WTC11 (cell line): ENCODE measurements at regions not wholly inside any gene's neighbourhood (a gene's known extent, or its start where the extent isn't known, plus 50 kb on each side); places are given as distances from the start of the nearest gene placed in this dataset.

Experiments used
- ATAC-seq: fragments of 200-7000 bp; cut with Tn5 transposase; 2 replicates; pipeline ENCODE4 v1.10.0; 2021; ENCODE audit warnings: mild to moderate bottlenecking, moderate library complexity
- CTCF ChIA-PET: fragments of 300-600 bp; sonication (Branson Sonifier 250); formaldehyde crosslinking; loops from one replicate; lab custom pipeline; 2021; ENCODE audit warnings: antibody characterized with exemption; lab: Charles Lee
- POLR2A ChIA-PET: fragments of 350-600 bp; sonication (Branson Sonifier 250); formaldehyde crosslinking; loops from one replicate; lab custom pipeline; 2021; ENCODE audit warnings: antibody characterized with exemption; lab: Charles Lee
- DNase-seq: peaks from one replicate; pipeline ENCODE4 v3.0.0; 2021; ENCODE audit warnings: low spot score
- H3K27ac Mint-ChIP-seq: 2 replicates; pipeline ENCODE4 v1.8.0; 2021; ENCODE audit warnings: mixed read lengths
- H3K27me3 Mint-ChIP-seq: 2 replicates; pipeline ENCODE4 v1.8.0; 2021; ENCODE audit warnings: low read depth, mild to moderate bottlenecking, moderate library complexity, mixed read lengths
- H3K36me3 Mint-ChIP-seq: 2 replicates; pipeline ENCODE4 v1.8.0; 2021; ENCODE audit warnings: mixed read lengths
- H3K4me1 Mint-ChIP-seq: 2 replicates; pipeline ENCODE4 v1.8.0; 2022; ENCODE audit warnings: mixed read lengths
- H3K4me3 Mint-ChIP-seq: 2 replicates; pipeline ENCODE4 v1.8.0; 2021; ENCODE audit warnings: mild to moderate bottlenecking, moderate library complexity, mixed read lengths
- H3K9me3 Mint-ChIP-seq: 2 replicates; pipeline ENCODE4 v1.8.0; 2021; ENCODE audit warnings: mixed read lengths
- AFF4 ChIP-seq: sonication (generic); formaldehyde crosslinking; IDR thresholded peaks from 2 replicates; pipeline ENCODE4 v1.8.1; 2023; ENCODE audit warnings: mild to moderate bottlenecking, missing genetic modification reagents, borderline replicate concordance
- CBFB ChIP-seq: sonication (generic); formaldehyde crosslinking; IDR thresholded peaks from 2 replicates; pipeline ENCODE4 v1.8.1; 2022; ENCODE audit warnings: mild to moderate bottlenecking, low read depth, missing genetic modification reagents
- E2F1 ChIP-seq: sonication (generic); formaldehyde crosslinking; IDR thresholded peaks from 2 replicates; pipeline ENCODE4 v1.8.0; 2022; ENCODE audit warnings: mild to moderate bottlenecking, missing genetic modification reagents
- E2F4 ChIP-seq: sonication (generic); formaldehyde crosslinking; IDR thresholded peaks from 2 replicates; pipeline ENCODE4 v1.8.1; 2022; ENCODE audit warnings: low read depth, mild to moderate bottlenecking, moderate library complexity, missing genetic modification reagents, borderline replicate concordance
- IRF2 ChIP-seq: sonication (generic); formaldehyde crosslinking; IDR thresholded peaks from 2 replicates; pipeline ENCODE4 v1.8.0; 2022; ENCODE audit warnings: low read depth, missing genetic modification reagents, borderline replicate concordance
- JUN ChIP-seq: sonication (generic); formaldehyde crosslinking; IDR thresholded peaks from 2 replicates; pipeline ENCODE4 v1.8.0; 2023; ENCODE audit warnings: mild to moderate bottlenecking, missing genetic modification reagents
- MLX ChIP-seq: sonication (generic); formaldehyde crosslinking; IDR thresholded peaks from 2 replicates; pipeline ENCODE4 v1.8.1; 2023; ENCODE audit warnings: mild to moderate bottlenecking, missing genetic modification reagents, moderate library complexity
- MYBL2 ChIP-seq: sonication (generic); formaldehyde crosslinking; IDR thresholded peaks from 2 replicates; pipeline ENCODE4 v1.8.1; 2023; ENCODE audit warnings: mild to moderate bottlenecking, moderate library complexity, missing genetic modification reagents
- NFATC4 ChIP-seq: fragments of 250-450 bp; sonication (Bioruptor Pico); IDR thresholded peaks from 2 replicates; pipeline ENCODE4 v1.9.0; 2021; ENCODE audit warnings: mild to moderate bottlenecking
- OVOL2 ChIP-seq: fragments of 250-450 bp; sonication (Bioruptor Pico); IDR thresholded peaks from 2 replicates; pipeline ENCODE4 v1.9.0; 2021; ENCODE audit warnings: mild to moderate bottlenecking, borderline replicate concordance
- RELA ChIP-seq: sonication (generic); formaldehyde crosslinking; IDR thresholded peaks from 2 replicates; pipeline ENCODE4 v1.8.1; 2022; ENCODE audit warnings: missing genetic modification reagents, mild to moderate bottlenecking, borderline replicate concordance
- TEAD4 ChIP-seq: sonication (generic); formaldehyde crosslinking; IDR thresholded peaks from 2 replicates; pipeline ENCODE4 v1.8.0; 2022; ENCODE audit warnings: mild to moderate bottlenecking, missing genetic modification reagents
- TP53 ChIP-seq: sonication (generic); formaldehyde crosslinking; IDR thresholded peaks from 2 replicates; pipeline ENCODE4 v1.8.1; 2023; ENCODE audit warnings: mild to moderate bottlenecking, missing genetic modification reagents
- USF1 ChIP-seq: sonication (generic); formaldehyde crosslinking; IDR thresholded peaks from 2 replicates; pipeline ENCODE4 v1.8.0; 2022; ENCODE audit warnings: mild to moderate bottlenecking, missing genetic modification reagents
- USF2 ChIP-seq: sonication (generic); formaldehyde crosslinking; IDR thresholded peaks from 2 replicates; pipeline ENCODE4 v1.8.1; 2023; ENCODE audit warnings: mild to moderate bottlenecking, missing genetic modification reagents, moderate library complexity
- ZBTB43 ChIP-seq: sonication (generic); formaldehyde crosslinking; IDR thresholded peaks from 2 replicates; pipeline ENCODE4 v1.8.1; 2023; ENCODE audit warnings: mild to moderate bottlenecking, missing genetic modification reagents
- ZNF121 ChIP-seq: sonication (generic); formaldehyde crosslinking; IDR thresholded peaks from 2 replicates; pipeline ENCODE4 v1.8.0; 2023; ENCODE audit warnings: missing genetic modification reagents
- ZNF263 ChIP-seq: sonication (generic); formaldehyde crosslinking; IDR thresholded peaks from 2 replicates; pipeline ENCODE4 v1.8.1; 2022; ENCODE audit warnings: low read depth, mild to moderate bottlenecking, moderate library complexity, missing genetic modification reagents
- ZNF281 ChIP-seq: sonication (generic); formaldehyde crosslinking; IDR thresholded peaks from 2 replicates; pipeline ENCODE4 v1.8.0; 2023; ENCODE audit warnings: mild to moderate bottlenecking, missing genetic modification reagents
- ZNF423 ChIP-seq: fragments of 250-450 bp; sonication (Bioruptor Pico); IDR thresholded peaks from 2 replicates; pipeline ENCODE4 v2.1.2; 2022; ENCODE audit warnings: mild to moderate bottlenecking, moderate library complexity
- ZNF512 ChIP-seq: sonication (generic); formaldehyde crosslinking; IDR thresholded peaks from 2 replicates; pipeline ENCODE4 v1.8.1; 2022; ENCODE audit warnings: missing genetic modification reagents, borderline replicate concordance

GRCh38 chr10:28946479-28946878 is 269.2 kb downstream of the BAMBI start (continued):
- TF ChIP-seq RELA (CRISPR knock-in tag) (no peak), MYBL2 (CRISPR knock-in tag) (no peak)

- Mint-ChIP-seq H3K27me3 (no peaks in the 10 kb centered on the region), H3K27ac (no peak overlapping the region), H3K4me1 (no peaks in the 10 kb centered on the region), H3K9me3 (peaks cover 9% of the 10 kb centered on the region), H3K36me3 (no peaks in the 10 kb centered on the region), H3K4me3 (no peak overlapping the region)
- ChIA-PET CTCF (interaction anchor here (0.5 to 0.7 kb wide), 2 partner anchors 44 to 1291 kb away, joined by 3 read pairs; no protein-coding TSS in a partner anchor), POLR2A (no interaction called here)
- ATAC-seq, result no peak
- no peak for DNase-seq
- TF ChIP-seq E2F4 (CRISPR knock-in tag), result no peak
- no peak for TF ChIP-seq OVOL2
- TF ChIP-seq USF2 (CRISPR knock-in tag), result no peak
- no peak for TF ChIP-seq RELA (CRISPR knock-in tag)
- no peak for TF ChIP-seq ZNF263 (CRISPR knock-in tag)
- TF ChIP-seq NFATC4 (CRISPR knock-in tag), result no peak
- TF ChIP-seq CBFB (CRISPR knock-in tag), result no peak
- TF ChIP-seq USF1 (CRISPR knock-in tag), result no peak
- no peak for TF ChIP-seq AFF4 (CRISPR knock-in tag)
- TF ChIP-seq ZNF281 (CRISPR knock-in tag), result no peak
- no peak for TF ChIP-seq E2F1
- TF ChIP-seq ZBTB43 (CRISPR knock-in tag), result no peak
- no peak for TF ChIP-seq IRF2
- TF ChIP-seq ZNF423 (CRISPR knock-in tag), result no peak
- TF ChIP-seq ZNF512 (CRISPR knock-in tag), result no peak
- TF ChIP-seq JUN, result no peak
- TF ChIP-seq TP53, result no peak
- no peak for TF ChIP-seq ZNF121 (CRISPR knock-in tag)
- no peak for TF ChIP-seq TEAD4 (CRISPR knock-in tag)
- TF ChIP-seq MLX (CRISPR knock-in tag), result no peak
Measured at GRCh38 chr10:28947171-28947570, 269.9 kb downstream of the BAMBI start.
